Naive thymus-derived CD8-positive, alpha-beta T cell (primary cell): ENCODE measurements at regions not wholly inside any gene's neighbourhood (a gene's known extent, or its start where the extent isn't known, plus 50 kb on each side); places are given as distances from the start of the nearest gene placed in this dataset.
A peak's percentile ranks its signal among the peaks of the same experiment; 100 is the strongest.
"Not testable (repeated sequence)": the region's sequence is repeated elsewhere in the genome, so short reads cannot be mapped to it uniquely, and the experiment has no call there.

Source experiments
- ATAC-seq, 2 donors: fragments of 150-1000 bp; cut with Tn5 transposase in 1 of 2; sonication (Bioruptor Pico), chemical (Tn5 transposase) in 1 of 2; 1 replicate in 1 of 2; 2 replicates in 1 of 2; pipeline ENCODE4 v1.10.0; 2021; ENCODE audit warnings: mild to moderate bottlenecking in 2 of 2, moderate library complexity in 2 of 2
- POLR2A ChIA-PET: fragments of 350-600 bp; sonication (Branson Sonifier 250); formaldehyde crosslinking; loops from one replicate; lab custom pipeline; 2021; ENCODE audit warnings: antibody characterized with exemption; lab: Charles Lee
- DNase-seq, 10 donors: peaks; one replicate each; pipeline versions ENCODE4 v3.0.0 to v3.0.0-alpha.2; 2020 to 2022
- H3K27ac Mint-ChIP-seq, 10 donors: one replicate each; pipeline ENCODE4 v1.8.0; 2020 to 2022; ENCODE audit warnings: mild to moderate bottlenecking in 10 of 10, mixed read lengths in 10 of 10, moderate library complexity in 4 of 10, inconsistent platforms in 1 of 10
- H3K27me3 Mint-ChIP-seq, 5 donors: one replicate each; pipeline ENCODE4 v1.8.0; 2021 to 2022; ENCODE audit warnings: mixed read lengths in 5 of 5
- H3K36me3 Mint-ChIP-seq, 3 donors: one replicate each; pipeline ENCODE4 v1.8.0; 2020 to 2022; ENCODE audit warnings: mixed read lengths in 3 of 3, mild to moderate bottlenecking in 2 of 3, inconsistent platforms in 1 of 3
- H3K4me1 Mint-ChIP-seq, 4 donors: one replicate each; pipeline ENCODE4 v1.8.0; 2021 to 2022; ENCODE audit warnings: mixed read lengths in 4 of 4
- H3K4me3 Mint-ChIP-seq, 10 donors: one replicate each; pipeline ENCODE4 v1.8.0; 2020 to 2022; ENCODE audit warnings: mild to moderate bottlenecking in 10 of 10, mixed read lengths in 10 of 10, moderate library complexity in 6 of 10, inconsistent platforms in 1 of 10
- H3K9me3 Mint-ChIP-seq, 9 donors: one replicate each; pipeline ENCODE4 v1.8.0; 2020 to 2022; ENCODE audit warnings: mixed read lengths in 9 of 9, mild to moderate bottlenecking in 3 of 9, inconsistent platforms in 1 of 9, moderate library complexity in 1 of 9

DNA sequence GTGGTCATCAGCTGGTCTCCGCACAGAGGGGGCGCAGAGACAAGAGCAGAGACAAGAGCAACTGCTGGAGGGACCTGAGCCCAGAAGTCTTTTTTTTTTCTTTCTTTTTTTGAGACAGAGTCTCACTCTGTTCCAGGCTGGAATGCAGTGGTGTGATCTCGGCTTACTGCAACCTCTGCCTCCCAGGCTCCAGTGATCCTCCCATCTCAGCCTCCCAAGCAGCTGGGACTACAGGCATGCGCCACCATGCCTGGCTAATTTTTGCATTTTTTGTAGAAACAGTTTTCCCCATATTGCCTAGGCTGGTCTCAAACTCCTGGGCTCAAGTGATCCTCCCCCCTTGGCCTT, 64.3 kb upstream of the LYRM9 start:
- H3K4me1 Mint-ChIP-seq, H3K9me3 Mint-ChIP-seq, H3K27ac Mint-ChIP-seq, POLR2A ChIA-PET, H3K27me3 Mint-ChIP-seq, H3K4me3 Mint-ChIP-seq, ATAC-seq, H3K36me3 Mint-ChIP-seq, DNase-seq: not testable (repeated sequence)

DNA sequence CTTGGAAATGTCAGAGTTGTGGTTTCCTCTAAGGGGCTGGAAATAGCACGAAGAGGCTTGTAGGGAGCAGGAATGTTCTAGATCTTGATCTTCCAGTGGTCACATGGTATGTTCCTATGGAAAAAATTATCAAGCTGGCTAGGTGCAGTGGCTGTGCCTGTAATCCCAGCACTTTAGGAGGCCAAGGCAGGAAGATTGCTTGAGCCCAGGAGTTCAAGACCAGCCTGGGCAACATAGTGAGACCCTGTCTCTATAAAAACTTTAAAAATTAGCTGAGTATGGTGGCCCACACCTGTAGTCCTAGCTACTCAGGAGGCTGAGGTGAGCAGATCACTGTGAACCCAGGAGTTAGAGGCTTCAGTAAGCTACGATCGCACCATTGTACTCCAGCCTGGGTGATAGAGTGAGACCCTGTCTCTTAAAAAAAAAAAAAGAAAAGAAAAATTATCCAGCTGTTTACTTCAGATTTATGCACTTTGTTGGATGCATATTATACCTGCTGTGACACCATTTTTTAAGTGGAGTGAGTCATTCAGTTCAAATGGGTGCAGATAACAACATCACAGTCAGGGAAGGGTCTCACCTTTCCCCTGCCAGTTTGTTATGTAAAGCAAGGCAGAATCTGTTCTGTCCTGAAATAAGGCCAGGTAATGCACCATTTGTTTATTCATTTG, 65.7 kb upstream of the LYRM9 start:
- no peak for ATAC-seq
- Mint-ChIP-seq H3K27ac (no peak overlapping the region), H3K36me3 (no peaks in the 10 kb centered on the region), H3K9me3 (no peaks in the 10 kb centered on the region), H3K4me3 (no peak overlapping the region), H3K27me3 (peaks cover 0 to 4% (median 0%) of the 10 kb centered on the region in 5 donors), H3K4me1 (no peaks in the 10 kb centered on the region)
- no peak for DNase-seq
- POLR2A ChIA-PET: no interaction called here

DNA sequence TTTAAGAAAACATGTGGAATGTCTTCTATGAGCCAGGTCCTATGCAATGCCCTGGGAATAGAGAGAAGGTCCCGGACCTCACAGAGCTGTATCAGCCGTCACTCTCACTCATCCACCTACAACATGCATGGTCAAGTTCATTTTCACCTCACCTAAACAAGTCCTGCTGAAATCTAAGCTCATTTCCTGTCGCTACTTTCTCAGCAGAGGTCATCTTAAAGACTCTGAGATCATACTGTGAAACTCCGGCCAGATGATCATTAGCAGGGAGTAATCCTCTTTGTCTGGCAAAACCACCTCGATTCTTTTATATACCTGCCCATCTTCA, 66.2 kb upstream of the LYRM9 start:
- Mint-ChIP-seq H3K4me3 (no peak overlapping the region), H3K36me3 (no peaks in the 10 kb centered on the region), H3K27ac (no peak overlapping the region), H3K27me3 (peaks cover 0 to 4% (median 0%) of the 10 kb centered on the region in 5 donors), H3K9me3 (no peaks in the 10 kb centered on the region), H3K4me1 (no peaks in the 10 kb centered on the region)
- DNase-seq: no peak
- no peak for ATAC-seq
- POLR2A ChIA-PET: no interaction called here

DNA sequence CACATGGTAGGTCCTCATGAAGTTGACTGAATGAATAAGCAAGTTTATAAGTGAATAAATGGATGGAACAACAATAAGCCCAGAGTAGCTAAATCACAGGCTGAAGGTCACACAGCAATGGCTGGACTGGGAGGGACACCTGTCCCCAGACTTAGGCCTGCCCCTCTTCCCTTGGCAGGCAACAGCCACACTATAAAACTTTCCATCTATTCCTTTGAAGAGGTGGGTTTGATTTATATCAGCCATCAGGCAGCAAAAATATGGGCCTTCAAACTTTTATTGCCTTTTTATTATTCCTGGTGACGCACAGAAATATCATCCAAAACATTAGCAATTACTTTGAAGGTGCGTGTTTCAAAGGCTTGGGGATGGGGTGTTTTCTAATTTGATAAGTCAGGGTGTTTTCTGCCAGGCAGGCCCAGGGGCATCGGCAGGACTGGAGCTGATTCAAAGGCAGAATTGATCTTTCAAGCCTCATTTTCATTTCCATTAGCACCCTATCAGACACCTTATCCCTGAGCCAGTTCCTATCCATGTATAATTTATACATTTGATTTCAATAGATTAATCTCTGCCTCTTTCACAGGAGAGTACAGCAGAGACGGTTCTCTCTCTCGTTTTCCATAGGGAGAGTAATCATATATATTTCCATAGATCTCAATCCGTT, 67.2 kb upstream of the LYRM9 start:
- H3K36me3 Mint-ChIP-seq: no peaks in the 10 kb centered on the region
- POLR2A ChIA-PET: no interaction called here
- H3K9me3 Mint-ChIP-seq: no peaks in the 10 kb centered on the region
- H3K27me3 Mint-ChIP-seq: peaks cover 0 to 4% (median 0%) of the 10 kb centered on the region in 5 donors
- no peak for ATAC-seq
- no peak for DNase-seq
- H3K4me1 Mint-ChIP-seq: no peaks in the 10 kb centered on the region
- H3K27ac Mint-ChIP-seq: no peak overlapping the region
- no peak overlapping the region for H3K4me3 Mint-ChIP-seq

DNA sequence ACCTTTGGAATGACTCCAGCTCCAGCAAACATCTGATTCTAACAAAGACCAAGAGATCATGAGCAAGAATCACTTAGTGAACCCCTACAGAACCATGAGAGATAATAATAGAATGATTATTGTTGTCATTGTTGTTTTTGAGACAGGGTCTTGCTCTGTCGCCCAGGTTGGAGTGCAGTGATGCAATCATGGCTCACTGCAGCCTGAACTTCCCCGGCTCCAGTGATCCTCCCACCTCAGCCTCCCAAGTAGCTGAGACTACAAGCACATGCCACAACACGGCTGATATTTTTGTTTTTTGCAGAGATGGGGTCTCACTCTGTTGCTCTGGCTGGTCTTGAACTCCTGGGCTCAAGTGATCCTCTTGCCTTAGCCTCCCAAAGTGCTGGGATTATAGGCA, 69.4 kb upstream of the LYRM9 start:
- not testable (repeated sequence) for ATAC-seq, H3K27me3 Mint-ChIP-seq

DNA sequence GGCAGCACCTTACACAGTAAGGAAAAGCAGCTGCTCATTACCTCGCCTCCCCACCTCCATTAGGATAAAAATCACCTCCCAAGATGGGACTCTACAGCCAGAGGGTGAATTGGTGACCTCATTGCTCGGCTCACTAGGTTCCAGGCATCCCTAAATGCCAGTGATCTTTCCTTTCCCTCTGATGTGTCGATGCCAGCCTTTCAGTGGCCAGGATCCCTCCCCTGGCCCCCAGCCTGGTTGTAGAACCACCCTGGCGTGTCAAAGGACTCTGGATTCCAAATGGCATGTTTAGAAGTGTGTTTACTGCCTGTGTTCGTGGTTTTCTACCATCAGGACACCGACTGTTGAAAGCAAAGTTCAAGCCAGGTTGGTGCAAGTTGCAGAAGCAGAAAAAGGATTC, 72.1 kb upstream of the LYRM9 start:
- Mint-ChIP-seq H3K4me3 (no peak overlapping the region), H3K4me1 (no peaks in the 10 kb centered on the region), H3K36me3 (no peaks in the 10 kb centered on the region), H3K27me3 (peaks cover 1 to 11% (median 7%) of the 10 kb centered on the region in 5 donors), H3K9me3 (no peaks in the 10 kb centered on the region), H3K27ac (peak overlapping the region in 1 of 10 donors; percentile 34)
- POLR2A ChIA-PET: no interaction called here
- ATAC-seq: no peak
- DNase-seq: no peak

More for the DNA sequence above, 69.4 kb upstream of the LYRM9 start:
- H3K4me1 Mint-ChIP-seq, H3K27ac Mint-ChIP-seq, DNase-seq, H3K36me3 Mint-ChIP-seq, POLR2A ChIA-PET, H3K9me3 Mint-ChIP-seq, H3K4me3 Mint-ChIP-seq: not testable (repeated sequence)

DNA sequence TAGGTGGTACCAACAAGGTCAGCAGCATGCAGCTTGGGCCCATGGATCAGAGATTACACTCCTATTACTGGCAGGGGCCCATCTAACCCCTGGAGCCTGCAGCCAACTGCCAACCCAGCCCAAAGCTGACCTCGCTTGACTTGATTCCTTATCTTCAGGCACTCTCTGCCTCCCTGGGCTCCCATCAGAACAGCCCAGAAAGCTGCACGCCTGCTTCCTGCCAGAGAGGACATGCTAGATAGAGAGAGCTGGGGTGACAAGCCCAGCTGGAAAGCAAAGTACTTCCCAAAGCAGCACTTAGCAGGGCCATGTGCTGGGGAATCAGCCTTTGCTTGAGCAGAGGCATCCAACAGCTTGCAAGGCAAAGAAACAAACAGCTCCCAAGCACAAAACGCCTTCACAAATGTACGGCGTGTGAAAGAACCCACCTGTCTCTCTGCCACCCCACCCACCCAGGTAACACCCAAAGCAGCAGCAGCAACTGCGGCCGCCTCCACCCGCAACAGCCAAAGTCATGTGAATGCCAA, 74.2 kb upstream of the NLK start:
- ATAC-seq (no peak), DNase-seq (no peak)
- Mint-ChIP-seq H3K36me3 (no peaks in the 10 kb centered on the region), H3K27me3 (peaks cover 2 to 18% (median 13%) of the 10 kb centered on the region in 5 donors), H3K4me1 (no peaks in the 10 kb centered on the region), H3K9me3 (no peaks in the 10 kb centered on the region), H3K4me3 (no peak overlapping the region), H3K27ac (no peak overlapping the region)
- POLR2A ChIA-PET: no interaction called here

DNA sequence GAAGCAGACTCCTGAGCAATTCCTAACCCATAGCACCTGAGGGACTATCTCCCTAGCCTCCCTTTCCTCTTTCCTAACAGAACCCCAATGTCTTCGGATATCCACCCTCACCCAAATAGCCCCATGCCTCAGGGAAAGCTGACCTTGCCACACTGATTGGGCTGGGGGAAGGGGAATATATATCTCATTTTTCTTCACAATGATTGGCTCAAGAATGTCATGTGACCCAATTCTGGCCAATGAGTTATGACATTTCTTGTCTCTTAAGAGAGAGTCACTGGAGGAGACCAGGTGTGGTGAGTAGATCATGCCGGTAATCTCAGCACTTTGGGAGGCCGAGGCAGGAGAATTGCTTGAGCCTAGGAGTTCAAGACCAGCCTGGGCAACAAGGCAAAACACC, 71.9 kb upstream of the NLK start:
- H3K4me3 Mint-ChIP-seq: no peak overlapping the region
- peaks cover 0 to 4% (median 0%) of the 10 kb centered on the region in 9 donors for H3K9me3 Mint-ChIP-seq
- DNase-seq (no peak), ATAC-seq (no peak)
- no peaks in the 10 kb centered on the region for H3K36me3 Mint-ChIP-seq
- no peaks in the 10 kb centered on the region for H3K4me1 Mint-ChIP-seq
- POLR2A ChIA-PET: no interaction called here
- no peak overlapping the region for H3K27ac Mint-ChIP-seq
- H3K27me3 Mint-ChIP-seq: peaks cover 3 to 21% (median 13%) of the 10 kb centered on the region in 5 donors

DNA sequence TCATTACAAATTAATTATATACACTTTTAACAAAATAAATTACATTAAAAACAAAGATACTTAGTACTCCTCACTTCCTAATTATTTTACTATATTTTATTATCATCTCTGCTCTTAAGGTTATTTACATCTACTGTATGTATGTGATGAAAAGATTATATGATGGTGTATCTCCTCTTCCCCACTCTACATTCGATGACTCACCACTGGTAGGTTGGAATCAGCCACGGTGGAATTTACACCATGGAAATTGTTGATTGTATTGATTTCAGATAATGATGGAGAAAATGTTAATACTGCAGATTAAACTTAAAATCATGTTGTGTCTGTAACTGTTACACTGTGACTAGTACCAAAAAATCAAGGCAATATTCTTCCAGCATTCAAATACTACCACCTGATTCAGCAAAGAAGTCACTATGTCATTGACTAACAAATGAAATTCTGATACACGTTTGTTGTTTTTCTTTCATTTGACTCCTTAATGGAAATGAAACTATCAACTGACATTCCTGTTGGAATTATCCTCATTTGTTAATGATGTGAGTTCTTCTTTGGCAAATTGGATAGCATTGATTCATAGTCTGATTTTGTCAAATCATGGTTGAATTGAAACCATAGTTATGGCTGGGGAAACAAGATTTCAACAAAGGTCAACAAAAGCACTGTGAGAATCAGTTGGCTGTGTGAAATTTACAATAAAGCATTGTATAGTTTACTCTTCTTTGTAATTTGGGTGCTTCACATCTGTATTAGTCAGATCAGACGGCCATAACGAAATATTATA, 69.0 kb upstream of the NLK start:
- DNase-seq (no peak), ATAC-seq (no peak)
- POLR2A ChIA-PET: no interaction called here
- Mint-ChIP-seq H3K9me3 (peaks cover 0 to 4% (median 0%) of the 10 kb centered on the region in 9 donors), H3K4me1 (no peaks in the 10 kb centered on the region), H3K27me3 (peaks cover 7 to 26% (median 13%) of the 10 kb centered on the region in 5 donors), H3K36me3 (no peaks in the 10 kb centered on the region), H3K27ac (no peak overlapping the region), H3K4me3 (no peak overlapping the region)

DNA sequence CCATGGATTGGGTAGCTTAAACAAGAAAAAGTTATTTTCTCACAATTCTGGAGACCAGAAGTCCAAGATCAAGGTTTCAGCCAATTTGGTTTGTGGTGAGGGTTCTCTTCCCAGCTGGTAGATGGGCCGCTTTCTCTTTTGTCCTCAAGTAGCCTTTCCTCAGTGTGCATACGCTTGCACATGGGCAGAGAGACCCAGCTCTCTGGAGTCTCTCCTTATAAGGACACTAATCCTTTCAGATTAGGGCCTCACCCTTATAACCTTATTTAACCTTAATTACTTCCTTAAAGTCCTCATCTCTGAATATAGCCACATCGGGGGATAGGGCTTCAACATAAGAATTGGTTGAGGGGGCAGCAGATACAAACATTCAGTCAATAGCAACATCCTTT, 68.4 kb upstream of the NLK start:
- H3K27me3 Mint-ChIP-seq: peaks cover 7 to 26% (median 13%) of the 10 kb centered on the region in 5 donors
- no peak overlapping the region for H3K27ac Mint-ChIP-seq
- DNase-seq (no peak), ATAC-seq (no peak)
- POLR2A ChIA-PET: no interaction called here
- peaks cover 0 to 4% (median 0%) of the 10 kb centered on the region in 9 donors for H3K9me3 Mint-ChIP-seq
- H3K4me1 Mint-ChIP-seq: no peaks in the 10 kb centered on the region
- no peaks in the 10 kb centered on the region for H3K36me3 Mint-ChIP-seq
- no peak overlapping the region for H3K4me3 Mint-ChIP-seq

DNA sequence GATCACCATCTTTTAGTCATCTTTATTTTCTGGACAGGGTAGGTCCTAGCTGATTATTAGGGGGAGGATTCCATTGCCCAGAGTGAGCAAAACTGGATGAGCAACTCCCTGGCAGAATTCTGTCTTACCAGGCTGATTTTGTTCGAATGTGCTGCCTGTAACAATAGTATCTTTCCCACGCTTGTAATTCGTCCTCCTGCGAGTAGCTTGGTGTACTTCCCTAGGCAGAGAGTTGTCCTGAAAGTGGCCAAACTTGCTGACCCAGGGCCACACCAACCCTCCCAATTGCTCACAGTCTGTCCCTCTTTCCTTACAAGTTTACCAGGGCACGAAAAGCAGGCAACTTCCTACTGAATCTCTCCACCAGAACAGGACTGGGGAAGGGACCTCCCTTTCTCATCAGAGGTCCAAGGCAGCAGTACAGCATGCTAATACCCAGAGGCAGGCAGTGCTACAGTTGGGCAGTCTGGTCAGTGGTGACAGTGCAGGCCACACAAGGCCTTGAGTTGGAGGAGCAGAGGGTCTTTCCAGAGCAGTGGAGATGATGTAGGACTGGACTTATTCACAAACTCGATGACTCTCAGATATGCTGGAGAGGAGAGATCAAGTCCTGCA, 67.8 kb upstream of the NLK start:
- H3K4me1 Mint-ChIP-seq: no peaks in the 10 kb centered on the region
- POLR2A ChIA-PET: interaction anchor here (0.6 kb wide), 1 partner anchor 11 kb away, joined by 3 read pairs; no protein-coding TSS in a partner anchor
- ATAC-seq: no peak

DNA sequence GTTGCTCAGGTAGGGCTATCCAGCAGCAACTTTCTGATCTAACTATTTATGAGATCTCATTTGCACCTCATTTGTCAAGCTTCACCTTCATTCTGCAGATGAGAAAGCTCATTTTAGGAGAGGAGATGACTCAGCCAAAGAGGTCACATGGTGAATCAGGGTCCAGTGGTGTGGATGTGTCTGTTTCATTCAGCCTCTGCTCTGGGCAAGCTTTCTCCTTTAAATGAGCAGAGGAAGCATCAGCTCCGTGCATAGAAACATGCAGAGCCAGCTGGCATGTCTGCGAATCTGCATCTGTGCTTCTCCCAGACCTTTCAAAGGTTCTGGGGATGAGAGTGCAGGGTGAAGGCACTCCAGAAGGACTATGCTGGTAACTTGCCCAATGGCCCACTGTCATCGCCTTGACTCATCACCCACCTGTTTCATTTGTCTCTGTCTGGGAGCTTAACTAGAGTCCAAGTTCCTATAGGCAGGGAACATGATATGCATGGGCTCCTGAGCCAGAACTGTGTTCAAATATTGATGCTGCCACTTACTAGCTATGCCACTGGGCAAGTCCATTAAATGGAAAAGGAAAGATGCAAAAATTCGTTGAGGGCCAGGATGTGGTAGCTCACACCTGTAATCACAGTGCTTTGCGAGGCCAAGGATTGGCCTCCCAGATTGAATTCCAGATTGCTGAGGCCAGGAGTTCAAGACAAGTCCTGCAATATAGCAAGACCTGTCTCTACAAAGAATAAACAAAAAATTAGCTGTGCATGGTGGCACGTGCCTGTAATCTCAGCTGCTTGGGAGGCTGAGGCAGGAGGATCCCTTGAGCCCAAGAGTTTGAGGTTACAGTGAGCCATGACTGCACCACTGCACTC, 67.1 kb upstream of the NLK start:
- peaks cover 3 to 19% (median 6%) of the 10 kb centered on the region in 5 donors for H3K27me3 Mint-ChIP-seq
- no peak overlapping the region for H3K27ac Mint-ChIP-seq
- POLR2A ChIA-PET: interaction anchor here (0.6 kb wide), 1 partner anchor 12 kb away, joined by 3 read pairs; no protein-coding TSS in a partner anchor
- peaks cover 0 to 4% (median 0%) of the 10 kb centered on the region in 9 donors for H3K9me3 Mint-ChIP-seq
- no peak overlapping the region for H3K4me3 Mint-ChIP-seq
- no peaks in the 10 kb centered on the region for H3K36me3 Mint-ChIP-seq
- ATAC-seq (no peak), DNase-seq (no peak)
- H3K4me1 Mint-ChIP-seq: no peaks in the 10 kb centered on the region

More for the DNA sequence above, 67.8 kb upstream of the NLK start:
- H3K4me3 Mint-ChIP-seq: no peak overlapping the region
- H3K27ac Mint-ChIP-seq: no peak overlapping the region
- H3K27me3 Mint-ChIP-seq: peaks cover 8 to 26% (median 12%) of the 10 kb centered on the region in 5 donors
- no peak for DNase-seq
- H3K9me3 Mint-ChIP-seq: peaks cover 0 to 4% (median 0%) of the 10 kb centered on the region in 9 donors
- H3K36me3 Mint-ChIP-seq: no peaks in the 10 kb centered on the region
